ENCODE measurements at regions not wholly inside any gene's neighbourhood (a gene's known extent, or its start where the extent isn't known, plus 50 kb on each side); places are given as distances from the start of the nearest gene placed in this dataset.
"Not testable (repeated sequence)": the region's sequence is repeated elsewhere in the genome, so short reads cannot be mapped to it uniquely, and the experiment has no call there.

- H3K36me3 Mint-ChIP-seq (ENCODE audit: low read depth), result no peaks in the 10 kb centered on the region
Observed at GRCh38 chr14:97802430-97803373, 1005.5 kb downstream of the VRK1 start.

DNA sequence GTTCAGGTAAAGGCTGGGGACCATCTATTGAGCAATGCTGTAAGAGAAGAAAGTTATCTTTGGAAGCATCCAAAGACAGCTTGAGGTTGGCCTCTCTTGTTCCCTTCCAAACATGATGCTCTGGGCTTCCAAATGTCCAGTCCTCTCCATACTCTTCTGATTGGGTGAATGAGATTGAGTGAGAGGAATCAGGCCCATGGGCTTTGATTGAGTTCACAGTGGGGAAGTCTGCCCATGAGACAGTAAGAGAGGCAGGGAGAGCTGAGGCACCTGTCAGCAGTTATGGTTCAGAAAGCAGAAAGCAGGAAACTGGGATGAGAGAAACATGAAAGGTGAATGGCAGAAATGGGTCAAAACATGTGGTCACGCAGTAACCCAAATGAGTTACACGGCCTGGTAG is 1006.9 kb downstream of the VRK1 start:
- Mint-ChIP-seq H3K9me3 (peaks cover 7% of the 10 kb centered on the region), H3K36me3 (ENCODE audit: low read depth) (no peaks in the 10 kb centered on the region), H3K27ac (no peak overlapping the region), H3K4me1 (ENCODE audit: low read depth) (no peaks in the 10 kb centered on the region), H3K27me3 (ENCODE audit: low read depth) (peaks cover under 1% of the 10 kb centered on the region), H3K4me3 (no peak overlapping the region)

More at GRCh38 chr14:97802430-97803373, 1005.5 kb downstream of the VRK1 start:
- Mint-ChIP-seq H3K27me3 (ENCODE audit: low read depth) (no peaks in the 10 kb centered on the region), H3K4me3 (no peak overlapping the region), H3K4me1 (ENCODE audit: low read depth) (peaks cover 2% of the 10 kb centered on the region), H3K9me3 (peaks cover 7% of the 10 kb centered on the region), H3K27ac (no peak overlapping the region)

GRCh38 chr14:97806891-97807290 is 1009.7 kb downstream of the VRK1 start:
- H3K4me1 Mint-ChIP-seq (ENCODE audit: low read depth), result no peaks in the 10 kb centered on the region
- no peak overlapping the region for H3K27ac Mint-ChIP-seq
- H3K36me3 Mint-ChIP-seq (ENCODE audit: low read depth), result no peaks in the 10 kb centered on the region
- peaks cover 10% of the 10 kb centered on the region for H3K9me3 Mint-ChIP-seq
- H3K27me3 Mint-ChIP-seq (ENCODE audit: low read depth), result peaks cover 15% of the 10 kb centered on the region
- no peak overlapping the region for H3K4me3 Mint-ChIP-seq

GRCh38 chr14:97808541-97808940 is 1011.4 kb downstream of the VRK1 start:
- H3K4me3 Mint-ChIP-seq; H3K27ac Mint-ChIP-seq; H3K4me1 Mint-ChIP-seq (ENCODE audit: low read depth); H3K36me3 Mint-ChIP-seq (ENCODE audit: low read depth); H3K9me3 Mint-ChIP-seq: not testable (repeated sequence)
- H3K27me3 Mint-ChIP-seq (ENCODE audit: low read depth), result peaks cover 15% of the 10 kb centered on the region

DNA sequence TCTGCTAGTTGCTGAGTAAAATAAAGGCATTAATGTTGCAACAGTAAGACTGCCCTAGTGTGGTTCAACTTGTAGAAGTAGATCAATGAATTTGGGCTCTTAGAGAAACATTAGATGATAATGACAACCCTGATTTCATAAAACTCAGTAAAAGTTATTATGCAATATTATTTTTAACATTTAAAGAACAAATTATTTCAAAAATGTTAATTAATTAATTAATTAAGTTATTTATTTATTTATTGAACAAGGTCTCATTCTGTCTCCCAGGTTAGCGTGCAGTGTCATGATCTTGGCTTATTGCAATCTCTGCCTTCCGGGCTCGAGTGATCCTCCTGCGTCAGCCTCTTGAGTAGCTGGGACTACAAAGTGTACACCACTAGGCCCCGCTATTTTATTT is 1016.4 kb downstream of the VRK1 start:
- H3K27ac Mint-ChIP-seq, result no peak overlapping the region
- no peak overlapping the region for H3K4me3 Mint-ChIP-seq
- no peaks in the 10 kb centered on the region for H3K4me1 Mint-ChIP-seq (ENCODE audit: low read depth)
- H3K27me3 Mint-ChIP-seq (ENCODE audit: low read depth), result peaks cover 15% of the 10 kb centered on the region
- no peaks in the 10 kb centered on the region for H3K36me3 Mint-ChIP-seq (ENCODE audit: low read depth)
- H3K9me3 Mint-ChIP-seq, result peaks cover 16% of the 10 kb centered on the region

GRCh38 chr14:97820781-97821180 is 1023.6 kb downstream of the VRK1 start:
- peaks cover 4% of the 10 kb centered on the region for H3K27me3 Mint-ChIP-seq (ENCODE audit: low read depth)
- H3K4me1 Mint-ChIP-seq (ENCODE audit: low read depth), result no peaks in the 10 kb centered on the region
- no peaks in the 10 kb centered on the region for H3K36me3 Mint-ChIP-seq (ENCODE audit: low read depth)
- peaks cover 30% of the 10 kb centered on the region for H3K9me3 Mint-ChIP-seq
- no peak overlapping the region for H3K4me3 Mint-ChIP-seq
- H3K27ac Mint-ChIP-seq, result no peak overlapping the region

DNA sequence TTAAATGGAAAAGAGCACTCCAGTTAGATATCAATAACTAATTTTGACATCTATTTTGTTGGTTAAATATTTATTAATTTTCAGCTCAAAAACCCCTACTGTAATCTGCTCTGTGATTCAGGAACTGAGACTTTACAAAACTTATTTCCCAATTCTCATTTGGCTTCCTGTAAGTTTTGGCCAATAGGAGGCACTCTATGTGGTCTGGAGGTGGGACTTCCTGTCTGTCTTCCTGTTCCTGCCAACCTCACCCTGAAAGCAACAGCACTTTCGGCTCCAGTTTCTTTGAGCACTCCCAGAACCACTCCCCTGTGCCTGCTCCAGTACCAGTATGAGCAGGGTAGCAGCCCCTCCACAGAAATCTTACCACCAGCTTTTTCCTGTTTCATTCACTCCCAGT is 1027.0 kb downstream of the VRK1 start:
- H3K4me3 Mint-ChIP-seq, result no peak overlapping the region
- no peaks in the 10 kb centered on the region for H3K4me1 Mint-ChIP-seq (ENCODE audit: low read depth)
- H3K27ac Mint-ChIP-seq, result no peak overlapping the region
- no peaks in the 10 kb centered on the region for H3K36me3 Mint-ChIP-seq (ENCODE audit: low read depth)
- H3K27me3 Mint-ChIP-seq (ENCODE audit: low read depth), result peaks cover 7% of the 10 kb centered on the region
- peaks cover 21% of the 10 kb centered on the region for H3K9me3 Mint-ChIP-seq

DNA sequence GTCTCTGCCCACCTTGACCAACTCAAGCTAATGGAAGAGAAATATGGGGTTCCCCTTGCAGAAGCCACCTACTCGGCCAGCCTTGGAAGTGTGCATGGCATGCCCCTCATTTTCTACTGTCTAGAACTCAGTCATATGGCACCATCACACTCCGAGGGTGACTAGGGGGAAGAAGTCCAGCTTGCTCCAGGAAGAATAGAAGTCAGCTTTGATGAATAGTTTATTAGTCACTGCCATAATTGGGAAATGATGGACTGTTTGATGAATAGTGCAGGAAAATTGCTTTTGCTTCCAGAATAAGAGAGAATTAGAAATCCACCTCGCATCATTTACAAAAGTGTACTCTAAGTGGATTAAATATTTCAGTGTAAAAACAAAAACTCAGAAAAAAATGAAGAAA is 1030.6 kb downstream of the VRK1 start:
- no peak overlapping the region for H3K4me3 Mint-ChIP-seq
- no peak overlapping the region for H3K27ac Mint-ChIP-seq
- peaks cover 11% of the 10 kb centered on the region for H3K9me3 Mint-ChIP-seq
- H3K27me3 Mint-ChIP-seq (ENCODE audit: low read depth), result peaks cover 7% of the 10 kb centered on the region
- H3K36me3 Mint-ChIP-seq (ENCODE audit: low read depth), result no peaks in the 10 kb centered on the region
- no peaks in the 10 kb centered on the region for H3K4me1 Mint-ChIP-seq (ENCODE audit: low read depth)

- no peak overlapping the region for H3K4me3 Mint-ChIP-seq
- no peak overlapping the region for H3K27ac Mint-ChIP-seq
- H3K27me3 Mint-ChIP-seq (ENCODE audit: low read depth), result peaks cover 7% of the 10 kb centered on the region
- no peaks in the 10 kb centered on the region for H3K9me3 Mint-ChIP-seq
- no peaks in the 10 kb centered on the region for H3K36me3 Mint-ChIP-seq (ENCODE audit: low read depth)
- no peaks in the 10 kb centered on the region for H3K4me1 Mint-ChIP-seq (ENCODE audit: low read depth)
Observed at GRCh38 chr14:97832776-97833175, 1035.6 kb downstream of the VRK1 start.

DNA sequence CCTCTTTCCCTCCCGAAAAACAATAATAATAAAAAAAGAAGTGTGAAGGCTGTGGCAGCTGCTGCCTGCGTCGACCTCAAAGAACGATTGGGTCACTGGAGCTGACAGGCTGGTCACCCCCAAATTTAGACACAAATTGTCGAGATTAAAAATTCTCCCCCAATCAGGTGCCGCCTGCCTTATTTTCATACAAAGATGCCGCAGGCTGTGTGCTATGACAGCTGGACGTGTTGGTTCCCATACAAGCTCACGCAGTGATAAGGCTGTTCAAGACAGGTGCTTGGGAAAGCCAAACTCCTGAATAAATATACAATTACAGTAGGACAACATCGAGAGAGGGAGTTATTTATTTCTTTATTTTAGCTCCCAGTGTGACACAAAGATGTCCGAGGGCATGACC is 1041.8 kb downstream of the VRK1 start:
- no peaks in the 10 kb centered on the region for H3K36me3 Mint-ChIP-seq (ENCODE audit: low read depth)
- H3K4me3 Mint-ChIP-seq, result no peak overlapping the region
- H3K4me1 Mint-ChIP-seq (ENCODE audit: low read depth), result peaks cover 4% of the 10 kb centered on the region
- H3K27ac Mint-ChIP-seq, result no peak overlapping the region
- peaks cover 11% of the 10 kb centered on the region for H3K27me3 Mint-ChIP-seq (ENCODE audit: low read depth)
- H3K9me3 Mint-ChIP-seq, result no peaks in the 10 kb centered on the region

- no peaks in the 10 kb centered on the region for H3K36me3 Mint-ChIP-seq (ENCODE audit: low read depth)
- no peak overlapping the region for H3K27ac Mint-ChIP-seq
- H3K9me3 Mint-ChIP-seq, result no peaks in the 10 kb centered on the region
- no peak overlapping the region for H3K4me3 Mint-ChIP-seq
- peaks cover 11% of the 10 kb centered on the region for H3K27me3 Mint-ChIP-seq (ENCODE audit: low read depth)
- peaks cover 4% of the 10 kb centered on the region for H3K4me1 Mint-ChIP-seq (ENCODE audit: low read depth)
Observed at GRCh38 chr14:97840159-97840558, 1043.0 kb downstream of the VRK1 start.

- no peak overlapping the region for H3K4me3 Mint-ChIP-seq
- no peaks in the 10 kb centered on the region for H3K36me3 Mint-ChIP-seq (ENCODE audit: low read depth)
- H3K9me3 Mint-ChIP-seq, result no peaks in the 10 kb centered on the region
- H3K27me3 Mint-ChIP-seq (ENCODE audit: low read depth), result peaks cover 11% of the 10 kb centered on the region
- peaks cover 4% of the 10 kb centered on the region for H3K4me1 Mint-ChIP-seq (ENCODE audit: low read depth)
- no peak overlapping the region for H3K27ac Mint-ChIP-seq
Observed at GRCh38 chr14:97841762-97842161, 1044.6 kb downstream of the VRK1 start.

DNA sequence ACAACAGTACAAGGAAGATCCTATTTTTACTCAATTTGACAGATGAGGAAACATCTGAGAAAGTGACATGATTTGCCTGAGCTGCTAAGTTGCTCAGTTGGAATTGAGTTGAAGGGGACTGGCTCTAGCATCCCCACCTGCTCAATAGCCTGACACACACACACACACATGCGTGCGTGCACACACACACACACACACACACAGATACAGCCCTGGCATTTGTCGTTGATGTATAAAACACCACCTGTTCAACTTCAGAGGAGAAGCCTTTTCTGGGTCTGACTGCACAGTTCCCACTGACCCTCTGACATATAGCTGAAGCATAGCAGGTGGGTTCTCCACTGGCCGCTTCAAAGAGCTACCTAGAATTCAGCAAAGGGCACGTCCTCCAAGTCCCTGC is 1045.9 kb downstream of the VRK1 start:
- Mint-ChIP-seq H3K4me1 (ENCODE audit: low read depth) (peaks cover 4% of the 10 kb centered on the region), H3K4me3 (no peak overlapping the region), H3K27ac (no peak overlapping the region), H3K9me3 (no peaks in the 10 kb centered on the region), H3K27me3 (ENCODE audit: low read depth) (peaks cover 7% of the 10 kb centered on the region), H3K36me3 (ENCODE audit: low read depth) (no peaks in the 10 kb centered on the region)

DNA sequence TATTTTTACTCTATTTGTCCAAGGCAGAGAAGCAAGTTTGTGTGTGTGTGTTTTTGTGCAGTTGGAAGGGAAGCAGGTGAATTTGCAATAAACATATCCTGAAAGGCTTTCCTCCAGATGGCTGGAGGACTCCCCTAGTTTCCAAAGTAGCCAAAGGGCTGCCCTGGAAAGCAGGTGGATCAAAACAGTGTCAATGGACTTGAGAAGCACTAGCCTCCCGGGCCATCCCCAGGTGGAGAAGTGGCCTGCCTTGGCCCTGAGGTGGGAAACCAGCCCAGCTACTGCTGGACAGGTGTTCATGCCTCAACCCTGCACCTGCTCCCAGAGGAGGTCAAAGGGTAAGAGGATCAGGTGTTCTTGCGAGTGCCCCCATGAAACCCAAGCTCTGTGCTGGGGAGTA is 1046.9 kb downstream of the VRK1 start:
- Mint-ChIP-seq H3K27me3 (ENCODE audit: low read depth) (peaks cover 7% of the 10 kb centered on the region), H3K36me3 (ENCODE audit: low read depth) (no peaks in the 10 kb centered on the region), H3K27ac (no peak overlapping the region), H3K9me3 (no peaks in the 10 kb centered on the region), H3K4me3 (no peak overlapping the region), H3K4me1 (ENCODE audit: low read depth) (peaks cover 4% of the 10 kb centered on the region)

DNA sequence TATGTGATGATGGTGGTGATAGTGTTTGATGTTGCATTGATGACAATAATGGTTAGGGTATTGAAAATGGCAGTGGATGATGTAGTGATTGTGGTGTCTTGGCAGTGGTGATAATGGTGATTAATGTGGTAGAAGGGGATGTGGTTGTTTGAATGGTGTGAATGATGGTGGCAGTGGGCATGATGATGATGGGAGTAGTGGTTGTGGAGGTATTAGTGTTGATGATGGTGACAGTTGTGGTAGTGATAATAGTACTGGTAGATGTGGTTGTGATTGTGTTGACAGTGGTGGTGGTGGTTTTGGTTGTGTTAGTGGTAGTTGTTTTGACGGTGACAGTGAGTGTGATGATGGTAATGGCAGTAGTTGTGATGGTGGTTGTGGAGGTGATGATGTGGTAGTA is 1049.0 kb downstream of the VRK1 start:
- H3K27ac Mint-ChIP-seq, result no peak overlapping the region
- no peaks in the 10 kb centered on the region for H3K9me3 Mint-ChIP-seq
- H3K4me1 Mint-ChIP-seq (ENCODE audit: low read depth), result peaks cover 4% of the 10 kb centered on the region

More for the DNA sequence above, 1049.0 kb downstream of the VRK1 start:
- no peaks in the 10 kb centered on the region for H3K36me3 Mint-ChIP-seq (ENCODE audit: low read depth)
- H3K4me3 Mint-ChIP-seq, result no peak overlapping the region
- peaks cover 7% of the 10 kb centered on the region for H3K27me3 Mint-ChIP-seq (ENCODE audit: low read depth)

Measured in T-helper 1 cell treated with Interleukin-12 subunit alpha and Interleukin-12 subunit beta and Interleukin-4 antibody, amounts not matched to agents 30 μg/mL and 1 μg/mL, for 36 hours (primary cell).